ENCODE measurements at regions not wholly inside any gene's neighbourhood (a gene's known extent, or its start where the extent isn't known, plus 50 kb on each side); places are given as distances from the start of the nearest gene placed in this dataset.

DNA sequence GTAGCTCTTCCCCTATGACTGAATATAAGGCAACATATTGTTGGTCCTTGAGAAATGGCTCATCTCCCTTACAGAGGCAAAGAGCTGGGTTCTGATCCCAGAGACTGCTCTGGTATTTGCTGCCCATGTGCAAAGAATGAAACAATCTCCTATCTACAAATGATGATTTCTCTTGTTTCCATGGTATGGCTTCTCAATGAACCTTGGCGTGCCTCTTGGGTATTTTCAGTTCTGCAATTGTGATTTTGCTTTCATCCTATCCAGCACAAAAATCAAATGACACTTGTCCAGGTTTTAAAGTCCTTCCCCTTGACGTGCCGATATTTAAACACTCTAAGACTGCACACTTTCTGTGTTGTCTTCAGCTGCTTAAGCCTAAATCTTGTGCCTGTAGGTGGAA lies 109.8 kb upstream of the NR2F2 start:
- no peaks in the 10 kb centered on the region for H3K9me2 ChIP-seq (ENCODE audit: low read depth, low read length)
- H3K27ac ChIP-seq (ENCODE audit: low read depth, low read length, poor library complexity, severe bottlenecking) = no peak overlapping the region
- H3K27me3 ChIP-seq (ENCODE audit: insufficient read depth, low read length) = no peaks in the 10 kb centered on the region
- no peak for TF ChIP-seq EZH2 (IDR thresholded peaks at IDR 0.05; ENCODE audit: borderline replicate concordance, low read length)
- H3K4me1 ChIP-seq (ENCODE audit: insufficient read depth, low read length, severe bottlenecking) = no peaks in the 10 kb centered on the region
- H3K4me2 ChIP-seq (ENCODE audit: low read length) = no peak overlapping the region
- no peak overlapping the region for H3K4me3 ChIP-seq (ENCODE audit: low read depth, low read length, poor library complexity, severe bottlenecking)
- H3K9ac ChIP-seq (ENCODE audit: low read length) = no peak overlapping the region
- H3F3A ChIP-seq (ENCODE audit: insufficient read depth, low read length) = no peaks in the 10 kb centered on the region
- H4K20me1 ChIP-seq (ENCODE audit: insufficient read depth, low read length) = no peaks in the 10 kb centered on the region
- H3K9me3 ChIP-seq (ENCODE audit: low read length) = no peaks in the 10 kb centered on the region
- H3K36me3 ChIP-seq (ENCODE audit: insufficient read depth, low read length) = no peaks in the 10 kb centered on the region
- no peaks in the 10 kb centered on the region for H3K79me2 ChIP-seq (ENCODE audit: insufficient read depth, low read length)
- H2AFZ ChIP-seq (ENCODE audit: low read length) = no peak overlapping the region

GRCh38 chr15:96222981-96223380 lies 107.5 kb upstream of the NR2F2 start:
- H3K9me3 ChIP-seq (ENCODE audit: low read length) = no peaks in the 10 kb centered on the region
- no peaks in the 10 kb centered on the region for H3K27me3 ChIP-seq (ENCODE audit: insufficient read depth, low read length)
- no peaks in the 10 kb centered on the region for H3F3A ChIP-seq (ENCODE audit: insufficient read depth, low read length)
- no peaks in the 10 kb centered on the region for H3K9me2 ChIP-seq (ENCODE audit: low read depth, low read length)
- no peak for TF ChIP-seq CTCF (IDR thresholded peaks at IDR 0.05; ENCODE audit: low read length)
- TF ChIP-seq EZH2 (IDR thresholded peaks at IDR 0.05; ENCODE audit: borderline replicate concordance, low read length) = no peak
- H3K4me3 ChIP-seq (ENCODE audit: low read depth, low read length, poor library complexity, severe bottlenecking) = no peak overlapping the region
- no peak overlapping the region for H3K9ac ChIP-seq (ENCODE audit: low read length)
- H2AFZ ChIP-seq (ENCODE audit: low read length) = no peak overlapping the region
- no peaks in the 10 kb centered on the region for H4K20me1 ChIP-seq (ENCODE audit: insufficient read depth, low read length)
- H3K27ac ChIP-seq (ENCODE audit: low read depth, low read length, poor library complexity, severe bottlenecking) = no peak overlapping the region
- no peaks in the 10 kb centered on the region for H3K4me1 ChIP-seq (ENCODE audit: insufficient read depth, low read length, severe bottlenecking)
- no peaks in the 10 kb centered on the region for H3K79me2 ChIP-seq (ENCODE audit: insufficient read depth, low read length)
- no peak overlapping the region for H3K4me2 ChIP-seq (ENCODE audit: low read length)
- H3K36me3 ChIP-seq (ENCODE audit: insufficient read depth, low read length) = no peaks in the 10 kb centered on the region

DNA sequence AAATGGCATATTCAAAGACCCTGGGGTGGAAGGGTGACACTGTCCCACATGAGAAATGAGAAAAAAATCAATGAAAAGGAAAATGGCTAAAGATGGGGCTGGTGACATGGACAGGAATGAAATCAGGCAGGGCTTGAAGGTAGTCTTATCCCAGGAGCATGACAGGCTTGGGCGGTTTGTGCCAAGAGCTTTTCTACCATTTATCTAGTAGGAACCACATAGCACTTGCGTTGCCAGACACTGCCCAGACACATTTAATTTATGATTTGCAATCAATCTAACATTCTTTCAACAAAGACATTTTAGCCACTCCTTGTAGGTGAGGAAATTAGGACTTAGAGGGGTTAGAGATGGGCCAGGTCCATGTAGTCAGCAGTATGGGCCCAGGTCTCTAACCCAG lies 106.6 kb upstream of the NR2F2 start:
- Histone ChIP-seq H3K4me2 (ENCODE audit: low read length) (no peak overlapping the region), H3K4me1 (ENCODE audit: insufficient read depth, low read length, severe bottlenecking) (no peaks in the 10 kb centered on the region), H2AFZ (ENCODE audit: low read length) (no peak overlapping the region), H3K27ac (ENCODE audit: low read depth, low read length, poor library complexity, severe bottlenecking) (no peak overlapping the region), H3K27me3 (ENCODE audit: insufficient read depth, low read length) (no peaks in the 10 kb centered on the region), H3K9me2 (ENCODE audit: low read depth, low read length) (no peaks in the 10 kb centered on the region), H3K79me2 (ENCODE audit: insufficient read depth, low read length) (no peaks in the 10 kb centered on the region), H4K20me1 (ENCODE audit: insufficient read depth, low read length) (no peaks in the 10 kb centered on the region), H3K9me3 (ENCODE audit: low read length) (no peaks in the 10 kb centered on the region), H3K4me3 (ENCODE audit: low read depth, low read length, poor library complexity, severe bottlenecking) (no peak overlapping the region), H3K9ac (ENCODE audit: low read length) (no peak overlapping the region), H3K36me3 (ENCODE audit: insufficient read depth, low read length) (no peaks in the 10 kb centered on the region), H3F3A (ENCODE audit: insufficient read depth, low read length) (no peaks in the 10 kb centered on the region)
- TF ChIP-seq EZH2 (IDR thresholded peaks at IDR 0.05; ENCODE audit: borderline replicate concordance, low read length) = no peak
- no peak for TF ChIP-seq CTCF (IDR thresholded peaks at IDR 0.05; ENCODE audit: low read length)

DNA sequence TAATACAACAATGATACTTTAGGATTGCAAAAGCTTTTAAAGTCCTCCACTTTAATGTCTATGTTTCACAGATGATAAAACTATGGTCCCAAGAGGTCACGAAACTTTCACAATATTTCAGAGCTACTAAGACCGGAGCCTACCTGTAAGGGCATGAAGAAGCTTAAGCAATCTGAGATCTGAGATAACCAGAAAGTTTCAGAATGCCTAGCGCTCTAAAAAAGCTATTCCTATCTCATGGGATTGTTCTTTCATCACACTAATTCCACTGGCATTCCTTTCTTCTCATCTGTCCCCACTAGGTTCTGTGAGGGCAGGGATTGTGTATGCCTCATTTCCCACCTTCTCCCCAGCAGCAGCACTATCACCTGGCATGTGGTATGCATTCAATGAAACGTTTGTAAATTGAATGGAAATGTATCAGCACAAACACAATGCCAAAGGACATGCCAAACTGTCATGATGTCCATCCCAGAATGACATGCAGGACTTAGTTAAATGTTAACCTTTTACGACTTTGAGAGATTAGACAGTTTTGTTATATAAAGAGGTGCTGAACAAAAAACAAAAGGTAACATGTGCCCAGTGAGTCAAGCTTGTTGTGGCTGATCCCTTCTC lies 104.7 kb upstream of the NR2F2 start:
- H3K9me3 ChIP-seq (ENCODE audit: low read length) = no peaks in the 10 kb centered on the region
- no peaks in the 10 kb centered on the region for H4K20me1 ChIP-seq (ENCODE audit: insufficient read depth, low read length)
- no peaks in the 10 kb centered on the region for H3K4me1 ChIP-seq (ENCODE audit: insufficient read depth, low read length, severe bottlenecking)

More for the DNA sequence above, 104.7 kb upstream of the NR2F2 start:
- Histone ChIP-seq H2AFZ (ENCODE audit: low read length) (no peak overlapping the region), H3K79me2 (ENCODE audit: insufficient read depth, low read length) (no peaks in the 10 kb centered on the region), H3K4me2 (ENCODE audit: low read length) (no peak overlapping the region), H3F3A (ENCODE audit: insufficient read depth, low read length) (no peaks in the 10 kb centered on the region), H3K27ac (ENCODE audit: low read depth, low read length, poor library complexity, severe bottlenecking) (no peak overlapping the region), H3K4me3 (ENCODE audit: low read depth, low read length, poor library complexity, severe bottlenecking) (no peak overlapping the region), H3K27me3 (ENCODE audit: insufficient read depth, low read length) (no peaks in the 10 kb centered on the region), H3K9me2 (ENCODE audit: low read depth, low read length) (no peaks in the 10 kb centered on the region), H3K36me3 (ENCODE audit: insufficient read depth, low read length) (no peaks in the 10 kb centered on the region), H3K9ac (ENCODE audit: low read length) (no peak overlapping the region)
- TF ChIP-seq CTCF (IDR thresholded peaks at IDR 0.05; ENCODE audit: low read length) (no peak), EZH2 (IDR thresholded peaks at IDR 0.05; ENCODE audit: borderline replicate concordance, low read length) (no peak)
